KBM-7 (cell line): ENCODE measurements at regions not wholly inside any gene's neighbourhood (a gene's known extent, or its start where the extent isn't known, plus 50 kb on each side); places are given as distances from the start of the nearest gene placed in this dataset.

Source experiments
- DNase-seq: peaks from one replicate; pipeline ENCODE4 v3.0.0-alpha.2; 2015
- in situ Hi-C: fragments of 300-500 bp; cut with MboI; formaldehyde crosslinking; loops from 2 replicates; pipeline ENCODE4 v1.14.3; 2020; ENCODE audit warnings: low sequenced_read_pairs, low pct_unique_long_range_greater_than_20kb, mixed read lengths

DNA sequence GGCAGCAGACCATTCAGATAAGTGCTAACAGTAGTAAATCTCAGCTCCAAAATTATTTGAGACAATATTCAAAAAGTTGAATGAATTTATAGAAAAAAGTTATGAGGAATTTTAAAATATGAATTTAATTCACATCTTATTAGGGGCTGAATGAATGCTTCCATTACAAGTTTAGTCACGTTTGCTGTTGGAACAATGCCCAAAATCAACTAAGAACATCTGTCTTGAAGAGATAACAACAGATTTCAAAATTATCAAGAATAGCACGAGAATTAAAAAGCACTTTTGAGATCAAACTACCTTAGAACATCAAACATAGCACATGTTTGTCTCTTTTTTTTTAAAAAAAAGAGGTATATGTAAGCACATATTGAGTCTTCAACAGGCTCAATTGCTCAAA is 115.4 kb upstream of the PPFIA2 start:
- DNase-seq = no peak
- in situ Hi-C loops = no loop called here

DNA sequence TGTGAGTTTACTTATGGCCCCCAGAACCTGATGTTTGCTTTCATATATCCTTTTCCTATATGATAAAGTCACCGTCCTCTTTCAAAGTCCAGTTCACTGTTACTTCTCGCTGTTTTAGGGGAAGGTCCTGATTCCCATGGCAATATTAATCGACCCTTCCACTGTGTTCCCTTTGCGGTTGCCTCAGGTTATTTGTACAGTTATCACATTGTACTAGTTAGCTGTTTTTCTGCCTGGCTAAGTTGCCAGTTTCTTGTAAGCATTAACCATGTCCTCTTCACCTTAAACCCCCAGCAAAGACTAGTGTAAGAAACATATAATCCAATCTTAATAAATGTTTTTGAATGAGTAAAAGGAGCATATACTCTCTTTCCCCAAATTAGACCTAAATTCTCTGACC is 115.0 kb upstream of the PPFIA2 start:
- in situ Hi-C loops = no loop called here
- no peak for DNase-seq

DNA sequence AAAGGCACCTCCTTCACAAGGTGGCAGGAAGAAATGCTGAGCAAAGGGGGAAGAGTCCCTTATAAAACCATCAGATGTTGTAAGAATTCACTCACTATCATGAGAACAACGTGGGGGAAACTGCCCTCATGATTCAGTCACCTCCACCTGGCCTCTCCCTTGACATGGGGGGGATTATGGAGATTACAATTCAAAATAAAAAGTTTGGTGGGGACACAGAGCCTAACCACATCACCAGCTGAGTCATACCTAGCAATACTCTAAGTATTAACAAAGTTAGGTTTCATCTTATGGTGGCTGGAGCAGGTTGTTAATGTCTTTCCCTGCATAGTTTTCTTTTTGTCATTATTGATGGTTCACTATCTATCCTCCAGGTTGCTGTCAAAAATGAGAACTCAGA is 113.2 kb upstream of the PPFIA2 start:
- in situ Hi-C loops = no loop called here

GRCh38 chr12:81866081-81866480 is 106.9 kb upstream of the PPFIA2 start:
- DNase-seq = no peak
- in situ Hi-C loops = no loop called here

More for the DNA sequence above, 113.2 kb upstream of the PPFIA2 start:
- DNase-seq = no peak

GRCh38 chr12:81863406-81863805 is 104.3 kb upstream of the PPFIA2 start:
- no peak for DNase-seq
- in situ Hi-C loops = no loop called here

- no peak for DNase-seq
- in situ Hi-C loops = no loop called here
Observed at GRCh38 chr12:81859521-81859920, 100.4 kb upstream of the PPFIA2 start.

GRCh38 chr12:81843599-81843998 is 84.4 kb upstream of the PPFIA2 start:
- in situ Hi-C loops = no loop called here
- no peak for DNase-seq

DNA sequence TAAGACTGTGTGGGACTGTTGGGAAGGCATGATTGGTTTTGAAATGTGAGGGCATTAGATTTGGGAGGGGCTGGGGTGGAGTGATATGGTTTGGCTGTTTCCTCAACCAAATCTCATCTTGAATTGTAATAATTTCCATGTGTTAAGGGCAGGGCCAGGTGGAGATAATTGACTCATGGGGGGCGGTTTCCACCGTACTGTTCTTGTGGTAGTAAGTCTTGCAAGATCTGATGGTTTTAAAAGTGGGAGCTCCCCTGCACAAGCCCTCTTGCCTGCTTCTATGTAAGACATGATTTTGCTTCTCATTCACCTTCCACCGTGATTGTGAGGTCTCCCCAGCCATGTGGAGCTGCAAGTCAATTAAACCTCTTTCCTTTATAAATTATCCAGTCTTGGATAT is 76.6 kb upstream of the PPFIA2 start:
- no peak for DNase-seq
- in situ Hi-C loops = no loop called here

DNA sequence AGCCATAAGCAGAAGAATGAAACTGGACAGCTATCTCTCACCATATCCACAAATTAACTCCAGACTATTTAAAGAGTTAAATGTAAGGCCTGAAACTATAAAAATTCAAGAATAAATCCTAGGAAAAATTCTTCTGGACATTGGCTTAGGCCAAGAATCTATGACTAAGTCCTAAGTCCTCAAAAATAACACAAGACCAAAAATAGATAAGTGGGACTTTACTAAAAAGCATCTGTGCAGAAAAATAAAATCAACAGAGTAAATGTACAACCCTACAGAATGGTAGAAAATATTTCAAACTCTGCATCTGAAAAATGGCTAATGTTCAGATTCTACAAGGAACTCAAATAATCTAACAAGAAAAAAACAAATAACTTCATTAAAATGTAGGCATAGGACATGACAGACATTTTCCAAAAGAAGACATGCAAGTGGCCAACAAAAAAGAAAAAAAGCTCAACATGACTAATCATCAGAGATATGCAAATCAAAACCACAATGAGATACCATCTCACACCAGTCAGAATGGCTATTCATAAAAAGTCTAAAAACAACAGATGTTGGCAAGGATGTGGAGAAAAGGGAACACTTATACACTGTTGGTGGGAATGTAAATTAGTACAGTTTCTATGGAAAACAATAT is 61.0 kb upstream of the PPFIA2 start:
- in situ Hi-C loops = no loop called here
- no peak for DNase-seq

GRCh38 chr12:81815611-81816010 is 56.5 kb upstream of the PPFIA2 start:
- in situ Hi-C loops = no loop called here
- no peak for DNase-seq

DNA sequence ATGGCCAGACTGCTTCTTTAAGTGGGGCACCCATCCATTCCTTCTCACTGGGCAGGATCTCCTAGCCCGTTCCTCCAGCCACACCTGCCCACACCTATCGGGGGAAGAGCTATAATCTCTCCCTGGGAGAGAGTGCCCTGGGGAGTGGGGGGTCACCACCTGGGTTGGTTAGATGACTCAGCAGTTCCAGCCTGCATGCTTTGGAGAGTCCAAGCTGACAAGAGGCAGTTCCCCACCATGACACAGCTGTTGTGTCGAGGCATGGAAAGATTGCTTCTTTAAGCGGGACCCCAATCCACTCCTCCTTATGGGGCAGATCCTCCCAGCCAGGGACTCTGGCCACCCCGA is 52.6 kb upstream of the PPFIA2 start:
- no peak for DNase-seq
- in situ Hi-C loops = no loop called here

DNA sequence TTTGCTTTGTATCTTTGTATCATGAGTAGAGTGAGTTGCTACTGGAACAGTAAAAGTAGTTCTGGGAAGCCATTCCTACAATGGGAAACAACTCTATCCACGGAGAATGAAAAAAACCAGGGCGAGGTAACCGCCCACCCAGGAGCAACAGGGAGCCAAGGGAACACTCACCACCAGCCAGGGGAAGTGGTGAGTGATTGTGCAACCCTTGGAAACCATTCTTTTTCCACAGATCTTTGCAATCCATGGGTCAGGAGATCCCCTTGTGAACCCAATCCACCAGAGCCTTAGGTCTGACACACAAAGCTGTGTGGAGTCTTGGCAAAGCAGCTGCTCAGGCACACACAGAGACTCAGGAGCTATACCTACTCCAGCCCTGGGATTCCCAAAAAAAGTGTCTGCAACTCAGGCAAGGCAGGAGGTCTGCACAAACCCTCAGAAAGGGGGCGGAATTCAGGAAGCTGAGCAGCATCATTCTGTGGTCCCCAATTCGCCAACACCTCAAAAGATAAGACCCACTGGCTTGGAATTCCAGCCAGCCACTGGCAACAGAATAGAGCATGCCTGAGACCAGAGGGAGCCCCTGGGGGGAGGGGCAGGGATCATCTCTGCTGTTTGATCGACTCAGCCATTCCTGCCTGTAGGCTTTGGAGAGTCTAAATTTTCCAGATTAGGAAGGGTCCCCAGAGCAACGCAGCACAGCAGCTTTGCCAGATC is 52.1 kb upstream of the PPFIA2 start:
- no peak for DNase-seq
- in situ Hi-C loops = no loop called here

- DNase-seq = peak; percentile 25
- in situ Hi-C loops = no loop called here
Observed at GRCh38 chr12:81809829-81810595, 50.9 kb upstream of the PPFIA2 start.

GRCh38 chr12:81809113-81809777 is 50.1 kb upstream of the PPFIA2 start:
- in situ Hi-C loops = no loop called here
- no peak for DNase-seq
